Loucy (cell line): ENCODE measurements at regions not wholly inside any gene's neighbourhood (a gene's known extent, or its start where the extent isn't known, plus 50 kb on each side); places are given as distances from the start of the nearest gene placed in this dataset.

Experiments
- CTCF ChIP-seq: fragments of 200-600 bp; sonication (generic); conservative IDR thresholded peaks from 2 replicates; pipeline ENCODE4 v1.5.1; 2014; ENCODE audit warnings: mild to moderate bottlenecking, antibody characterized with exemption, low read length
- EZH2phosphoT487 ChIP-seq: fragments of 200-600 bp; IDR thresholded peaks from 2 replicates; pipeline ENCODE4 v1.6.1; 2018; ENCODE audit warnings: antibody characterized with exemption, mild to moderate bottlenecking, moderate library complexity, borderline replicate concordance

- TF ChIP-seq EZH2phosphoT487 = no peak
- no peak for TF ChIP-seq CTCF
These were observed 464.6 kb downstream of the MTX2 start for GRCh38 chr2:176733698-176734430.
